Right lobe of liver (tissue), 4 donors: ENCODE measurements at regions not wholly inside any gene's neighbourhood (a gene's known extent, or its start where the extent isn't known, plus 50 kb on each side); places are given as distances from the start of the nearest gene placed in this dataset.

Experiments used
- POLR2A ChIP-seq: fragments of 450-650 bp; IDR thresholded peaks from one replicate; pipeline ENCODE4 v1.6.1; 2017; ENCODE audit warnings: antibody characterized with exemption, mild to moderate bottlenecking
- TF ChIP-seq, protein P1 (sequence below), 4 donors: fragments of 200-600 bp in 3 of 4; fragments of 450-650 bp in 1 of 4; IDR thresholded peaks; one replicate each; pipeline versions ENCODE4 v1.5.1 to v1.8.0; 2016 to 2022; ENCODE audit warnings: antibody characterized with exemption in 4 of 4, mild to moderate bottlenecking in 2 of 4
- donor health status: DM: no; HTN: no; CAD: no.
- donor health status: DM: no; HTN: no; CAD: no.
- donor health status: DM: no; HTN: yes; CAD: no.

DNA sequence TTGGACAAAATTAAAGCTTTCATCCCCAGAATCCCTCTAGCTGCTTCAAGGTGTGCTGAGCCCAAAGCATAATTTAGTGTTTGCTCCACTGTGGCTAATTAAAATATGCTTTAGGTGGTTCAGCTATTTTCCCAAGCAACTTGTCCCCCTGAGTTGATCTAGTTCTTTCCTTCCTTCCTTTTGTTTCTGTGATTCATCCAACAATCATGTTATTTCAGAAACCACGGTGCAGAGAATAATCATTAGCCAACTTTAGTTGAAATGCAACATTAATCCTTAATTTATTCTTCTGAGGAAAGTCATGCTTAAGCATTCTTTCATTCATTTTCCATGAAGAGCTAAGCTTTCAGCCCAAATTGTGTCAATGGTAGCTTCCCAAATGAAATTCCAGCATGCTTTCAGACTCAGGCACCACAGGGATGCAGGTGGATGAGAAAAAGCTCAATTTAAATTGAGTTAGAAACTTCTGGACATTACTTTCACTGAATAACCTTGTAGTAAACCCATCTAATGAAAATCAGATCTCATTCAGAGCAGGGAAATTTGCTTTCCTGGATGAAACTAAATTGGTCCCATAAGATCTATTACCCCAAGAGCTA lies 209.0 kb upstream of the NT5E start:
- TF ChIP-seq, protein P1, sequence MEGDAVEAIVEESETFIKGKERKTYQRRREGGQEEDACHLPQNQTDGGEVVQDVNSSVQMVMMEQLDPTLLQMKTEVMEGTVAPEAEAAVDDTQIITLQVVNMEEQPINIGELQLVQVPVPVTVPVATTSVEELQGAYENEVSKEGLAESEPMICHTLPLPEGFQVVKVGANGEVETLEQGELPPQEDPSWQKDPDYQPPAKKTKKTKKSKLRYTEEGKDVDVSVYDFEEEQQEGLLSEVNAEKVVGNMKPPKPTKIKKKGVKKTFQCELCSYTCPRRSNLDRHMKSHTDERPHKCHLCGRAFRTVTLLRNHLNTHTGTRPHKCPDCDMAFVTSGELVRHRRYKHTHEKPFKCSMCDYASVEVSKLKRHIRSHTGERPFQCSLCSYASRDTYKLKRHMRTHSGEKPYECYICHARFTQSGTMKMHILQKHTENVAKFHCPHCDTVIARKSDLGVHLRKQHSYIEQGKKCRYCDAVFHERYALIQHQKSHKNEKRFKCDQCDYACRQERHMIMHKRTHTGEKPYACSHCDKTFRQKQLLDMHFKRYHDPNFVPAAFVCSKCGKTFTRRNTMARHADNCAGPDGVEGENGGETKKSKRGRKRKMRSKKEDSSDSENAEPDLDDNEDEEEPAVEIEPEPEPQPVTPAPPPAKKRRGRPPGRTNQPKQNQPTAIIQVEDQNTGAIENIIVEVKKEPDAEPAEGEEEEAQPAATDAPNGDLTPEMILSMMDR (IDR thresholded peaks at IDR 0.05), result no peak
- no peak for TF ChIP-seq POLR2A
